ENCODE measurements at regions not wholly inside any gene's neighbourhood (a gene's known extent, or its start where the extent isn't known, plus 50 kb on each side); places are given as distances from the start of the nearest gene placed in this dataset.

GRCh38 chr6:131353876-131354275 lies 218.6 kb downstream of the AKAP7 start:
- BruUV-seq (replicated peaks) = no TSS peak
- CTCF ChIA-PET = no interaction called here
- Mint-ChIP-seq H3K27me3 (ENCODE audit: insufficient read depth, unreplicated experiment) (no peaks in the 10 kb centered on the region), H3K27ac (ENCODE audit: low read depth, unreplicated experiment) (no peak overlapping the region), H3K9me3 (ENCODE audit: unreplicated experiment) (no peaks in the 10 kb centered on the region), H3K4me1 (ENCODE audit: insufficient read depth, unreplicated experiment) (no peaks in the 10 kb centered on the region), H3K4me3 (ENCODE audit: unreplicated experiment) (no peak overlapping the region), H3K36me3 (ENCODE audit: insufficient read depth, unreplicated experiment) (no peaks in the 10 kb centered on the region)
- POLR2A ChIA-PET = no interaction called here
- no peak for TF ChIP-seq CTCF (IDR thresholded peaks at IDR 0.05; ENCODE audit: unreplicated experiment)
- intact Hi-C loops (cut with micrococcal nuclease) = no loop called here
- DNase-seq (ENCODE audit: unreplicated experiment) = no peak

- intact Hi-C loops (cut with micrococcal nuclease) = no loop called here
Measured at GRCh38 chr6:131354356-131354755, 218.7 kb upstream of the ARG1 start.

DNA sequence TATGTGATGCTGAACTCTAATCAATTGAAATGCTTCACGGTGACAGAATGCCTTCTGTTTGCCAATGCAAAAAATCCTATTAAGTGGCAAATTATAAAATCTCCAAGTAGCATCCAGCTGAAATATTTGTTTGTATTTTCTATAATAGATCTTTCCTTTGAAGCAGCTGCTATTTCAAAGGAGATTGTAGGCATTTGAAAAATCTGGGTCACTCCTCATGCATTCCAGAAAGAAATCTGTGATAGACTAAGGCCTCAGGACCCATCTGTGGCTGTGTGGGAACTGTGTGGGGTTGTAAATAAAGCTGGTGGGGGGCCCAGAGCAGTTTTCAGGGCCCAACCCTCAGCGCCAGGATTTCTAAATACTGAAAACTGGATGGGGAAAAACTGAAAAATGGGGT lies 216.9 kb upstream of the ARG1 start:
- ChIA-PET POLR2A (no interaction called here), CTCF (no interaction called here)
- Mint-ChIP-seq H3K4me3 (ENCODE audit: unreplicated experiment) (no peak overlapping the region), H3K36me3 (ENCODE audit: insufficient read depth, unreplicated experiment) (no peaks in the 10 kb centered on the region), H3K27ac (ENCODE audit: low read depth, unreplicated experiment) (no peak overlapping the region), H3K9me3 (ENCODE audit: unreplicated experiment) (no peaks in the 10 kb centered on the region), H3K27me3 (ENCODE audit: insufficient read depth, unreplicated experiment) (no peaks in the 10 kb centered on the region), H3K4me1 (ENCODE audit: insufficient read depth, unreplicated experiment) (no peaks in the 10 kb centered on the region)
- intact Hi-C loops (cut with micrococcal nuclease) = no loop called here
- DNase-seq (ENCODE audit: unreplicated experiment) = no peak
- BruUV-seq (replicated peaks) = no TSS peak
- no peak for TF ChIP-seq CTCF (IDR thresholded peaks at IDR 0.05; ENCODE audit: unreplicated experiment)

More at GRCh38 chr6:131354356-131354755, 218.7 kb upstream of the ARG1 start:
- no TSS peak for BruUV-seq (replicated peaks)
- Mint-ChIP-seq H3K9me3 (ENCODE audit: unreplicated experiment) (no peaks in the 10 kb centered on the region), H3K4me1 (ENCODE audit: insufficient read depth, unreplicated experiment) (no peaks in the 10 kb centered on the region), H3K27ac (ENCODE audit: low read depth, unreplicated experiment) (no peak overlapping the region), H3K36me3 (ENCODE audit: insufficient read depth, unreplicated experiment) (no peaks in the 10 kb centered on the region), H3K4me3 (ENCODE audit: unreplicated experiment) (no peak overlapping the region), H3K27me3 (ENCODE audit: insufficient read depth, unreplicated experiment) (no peaks in the 10 kb centered on the region)
- TF ChIP-seq CTCF (IDR thresholded peaks at IDR 0.05; ENCODE audit: unreplicated experiment) = no peak
- POLR2A ChIA-PET = no interaction called here
- no peak for DNase-seq (ENCODE audit: unreplicated experiment)
- CTCF ChIA-PET = no interaction called here

- intact Hi-C loops (cut with micrococcal nuclease) = no loop called here
- BruUV-seq (replicated peaks) = no TSS peak
- CTCF ChIA-PET = interaction anchor here (0.6 to 0.7 kb wide), 3 partner anchors 36 to 148 kb away, joined by 3 read pairs; no protein-coding TSS in a partner anchor
- POLR2A ChIA-PET = interaction anchor here (0.6 kb wide), 1 partner anchor 238 kb away, joined by 3 read pairs; no protein-coding TSS in a partner anchor
- Mint-ChIP-seq H3K27me3 (ENCODE audit: insufficient read depth, unreplicated experiment) (no peaks in the 10 kb centered on the region), H3K27ac (ENCODE audit: low read depth, unreplicated experiment) (no peak overlapping the region), H3K4me1 (ENCODE audit: insufficient read depth, unreplicated experiment) (no peaks in the 10 kb centered on the region), H3K9me3 (ENCODE audit: unreplicated experiment) (no peaks in the 10 kb centered on the region), H3K36me3 (ENCODE audit: insufficient read depth, unreplicated experiment) (no peaks in the 10 kb centered on the region), H3K4me3 (ENCODE audit: unreplicated experiment) (no peak overlapping the region)
- no peak for TF ChIP-seq CTCF (IDR thresholded peaks at IDR 0.05; ENCODE audit: unreplicated experiment)
- DNase-seq (ENCODE audit: unreplicated experiment) = no peak
Measured at GRCh38 chr6:131357501-131357900, 215.5 kb upstream of the ARG1 start.
